Choroid plexus epithelial cell (primary cell): ENCODE measurements at regions not wholly inside any gene's neighbourhood (a gene's known extent, or its start where the extent isn't known, plus 50 kb on each side); places are given as distances from the start of the nearest gene placed in this dataset.
A peak's percentile ranks its signal among the peaks of the same experiment; 100 is the strongest.

Experiments used
- DNase-seq: peaks from one replicate; pipeline ENCODE4 v3.0.0-alpha.2; 2010; ENCODE audit warnings: low read depth
- H3K4me3 ChIP-seq: 2 replicates; pipeline ENCODE4 v1.5.1; 2011; ENCODE audit warnings: low read depth, mild to moderate bottlenecking, control low read depth, low read length, moderate library complexity
- CTCF ChIP-seq: conservative IDR thresholded peaks from 2 replicates; pipeline ENCODE4 v1.5.1; 2011; ENCODE audit warnings: low read depth, mild to moderate bottlenecking, control low read depth, inconsistent platforms, low read length, moderate library complexity

- DNase-seq: peak; percentile 37
- no peak for TF ChIP-seq CTCF
- no peak overlapping the region for H3K4me3 ChIP-seq
Measured at GRCh38 chr13:73833325-73834070, 300.7 kb downstream of the KLF12 start.

GRCh38 chr13:73832825-73833224 lies 301.4 kb downstream of the KLF12 start:
- no peak overlapping the region for H3K4me3 ChIP-seq
- DNase-seq: no peak
- no peak for TF ChIP-seq CTCF

GRCh38 chr13:73832128-73832588 lies 302.0 kb downstream of the KLF12 start:
- no peak for TF ChIP-seq CTCF
- peak; percentile 26 for DNase-seq
- H3K4me3 ChIP-seq: no peak overlapping the region

GRCh38 chr13:73829416-73829815 lies 304.8 kb downstream of the KLF12 start:
- H3K4me3 ChIP-seq: no peak overlapping the region
- DNase-seq: no peak
- TF ChIP-seq CTCF: no peak

- DNase-seq: no peak
- H3K4me3 ChIP-seq: no peak overlapping the region
- TF ChIP-seq CTCF: no peak
Measured at GRCh38 chr13:73828811-73829210, 305.4 kb downstream of the KLF12 start.

- DNase-seq: no peak
- no peak overlapping the region for H3K4me3 ChIP-seq
- no peak for TF ChIP-seq CTCF
Measured at GRCh38 chr13:73827434-73827833, 306.8 kb downstream of the KLF12 start.

- H3K4me3 ChIP-seq: no peak overlapping the region
- no peak for TF ChIP-seq CTCF
- DNase-seq: no peak
Measured at GRCh38 chr13:73825143-73825542, 309.1 kb downstream of the KLF12 start.
